ENCODE measurements at regions not wholly inside any gene's neighbourhood (a gene's known extent, or its start where the extent isn't known, plus 50 kb on each side); places are given as distances from the start of the nearest gene placed in this dataset.

DNA sequence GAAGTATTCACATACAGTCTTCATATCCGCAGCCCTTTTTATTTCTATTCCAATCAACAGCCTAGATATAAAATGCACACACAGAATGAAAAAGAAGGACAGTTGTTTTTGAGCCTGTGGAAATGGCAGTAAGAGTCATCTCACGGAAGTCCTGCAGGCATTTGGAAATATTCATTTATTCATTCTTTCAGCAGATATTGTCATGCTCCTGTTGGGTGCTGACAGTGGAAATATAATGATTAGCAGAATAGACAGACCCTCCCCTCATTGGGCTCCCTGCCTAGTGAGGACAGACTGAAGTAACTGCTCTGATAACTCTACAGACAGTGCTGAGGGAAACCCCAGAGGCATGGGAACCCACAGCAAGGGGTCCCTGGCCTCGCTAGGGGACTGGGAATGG is 392.3 kb downstream of the FOXO1 start:
- no peaks in the 10 kb centered on the region for H3K27me3 ChIP-seq (ENCODE audit: control insufficient read depth in 3 of 3, insufficient read depth in 3 of 3, low read depth in 1 of 3, low read length in 3 of 3)
- no peak overlapping the region for H4K91ac ChIP-seq (ENCODE audit: low read depth, low read length, poor library complexity)
- no peak for DNase-seq (ENCODE audit: low spot score)
- H3K18ac ChIP-seq (ENCODE audit: low read length), result no peak overlapping the region
- no peak overlapping the region for H3K9ac ChIP-seq (ENCODE audit: low read depth, low read length, poor library complexity)
- no peak overlapping the region for H3K27ac ChIP-seq (replicated peaks; ENCODE audit: low read length)
- no peaks in the 10 kb centered on the region for H3K36me3 ChIP-seq (replicated peaks in 1 of 2; ENCODE audit: control insufficient read depth in 2 of 2, insufficient read depth in 2 of 2, low read length in 2 of 2)
- no peak overlapping the region for H2BK15ac ChIP-seq (ENCODE audit: low read length)
- WGBS, 2 donors (ENCODE audit: extremely low coverage in 2 of 2, insufficient read length in 2 of 2, insufficient replicate concordance in 1 of 2), result no CpG with 5 or more reads among the region's 3 CpGs
- H4K8ac ChIP-seq (ENCODE audit: low read depth, low read length), result no peak overlapping the region
- no peak overlapping the region for H2AK5ac ChIP-seq (ENCODE audit: low read depth, low read length)
- no peak overlapping the region for H3K4me3 ChIP-seq (ENCODE audit: low read length in 2 of 2)
- H3K9me3 ChIP-seq (replicated peaks in 1 of 2; ENCODE audit: control insufficient read depth in 2 of 2, insufficient read depth in 1 of 2, low read depth in 1 of 2, low read length in 2 of 2), result peaks cover 0 to 3% of the 10 kb centered on the region in 2 donors
- H3K4me1 ChIP-seq (ENCODE audit: control insufficient read depth in 2 of 2, insufficient read depth in 1 of 2, low read depth in 1 of 2, low read length in 2 of 2), result peaks cover 0 to 6% of the 10 kb centered on the region in 2 donors
- no peak overlapping the region for H3K4me2 ChIP-seq (ENCODE audit: insufficient read depth, low read length, poor library complexity, severe bottlenecking)
- no peak overlapping the region for H3K14ac ChIP-seq (ENCODE audit: low read length)
- no peak overlapping the region for H2BK120ac ChIP-seq (ENCODE audit: low read depth, low read length)
- H3K79me1 ChIP-seq (ENCODE audit: low read depth, low read length), result no peaks in the 10 kb centered on the region
- no peak overlapping the region for H3K23ac ChIP-seq (ENCODE audit: low read depth, low read length, poor library complexity)
- H2BK12ac ChIP-seq (ENCODE audit: low read length), result no peak overlapping the region
- H3K4ac ChIP-seq (ENCODE audit: low read length), result no peak overlapping the region
- H2AFZ ChIP-seq (ENCODE audit: low read length), result no peak overlapping the region
- H2BK5ac ChIP-seq (ENCODE audit: low read length), result no peak overlapping the region

DNA sequence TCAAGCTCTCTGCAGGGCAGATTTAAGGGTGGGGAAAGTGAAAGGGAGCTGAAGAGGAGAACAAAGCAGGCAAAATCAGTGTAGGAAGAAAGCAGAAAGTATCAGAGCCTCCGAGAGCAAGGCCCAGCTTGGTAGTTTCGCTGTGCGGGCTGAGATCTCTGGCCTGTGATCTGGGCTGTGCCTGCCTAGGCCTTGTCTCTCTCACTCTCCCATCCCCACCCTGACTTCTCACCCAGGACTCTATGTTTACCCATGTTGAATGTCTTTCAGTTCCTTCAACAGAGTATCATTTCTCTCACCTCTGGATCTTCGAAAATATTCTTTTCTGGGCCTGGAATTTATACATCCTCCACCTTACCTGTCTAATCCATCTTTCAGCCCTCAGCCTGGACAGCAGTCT is 391.3 kb downstream of the FOXO1 start:
- no CpG with 5 or more reads among the region's 4 CpGs for whole genome bisulfite sequencing, 2 donors (ENCODE audit: extremely low coverage in 2 of 2, insufficient read length in 2 of 2, insufficient replicate concordance in 1 of 2)
- Histone ChIP-seq H3K9me3 (replicated peaks in 1 of 2; ENCODE audit: control insufficient read depth in 2 of 2, insufficient read depth in 1 of 2, low read depth in 1 of 2, low read length in 2 of 2) (peaks cover 0 to 3% of the 10 kb centered on the region in 2 donors), H2BK120ac (ENCODE audit: low read depth, low read length) (no peak overlapping the region), H3K4me2 (ENCODE audit: insufficient read depth, low read length, poor library complexity, severe bottlenecking) (no peak overlapping the region), H3K18ac (ENCODE audit: low read length) (no peak overlapping the region), H4K8ac (ENCODE audit: low read depth, low read length) (no peak overlapping the region), H3K27me3 (ENCODE audit: control insufficient read depth in 3 of 3, insufficient read depth in 3 of 3, low read depth in 1 of 3, low read length in 3 of 3) (no peaks in the 10 kb centered on the region), H2AFZ (ENCODE audit: low read length) (no peak overlapping the region), H3K14ac (ENCODE audit: low read length) (no peak overlapping the region), H3K27ac (replicated peaks; ENCODE audit: low read length) (no peak overlapping the region), H3K4ac (ENCODE audit: low read length) (no peak overlapping the region), H3K23ac (ENCODE audit: low read depth, low read length, poor library complexity) (no peak overlapping the region), H3K79me1 (ENCODE audit: low read depth, low read length) (no peaks in the 10 kb centered on the region), H2BK15ac (ENCODE audit: low read length) (no peak overlapping the region), H4K91ac (ENCODE audit: low read depth, low read length, poor library complexity) (no peak overlapping the region), H2BK5ac (ENCODE audit: low read length) (no peak overlapping the region), H3K4me1 (ENCODE audit: control insufficient read depth in 2 of 2, insufficient read depth in 1 of 2, low read depth in 1 of 2, low read length in 2 of 2) (peaks cover 0 to 6% of the 10 kb centered on the region in 2 donors), H3K4me3 (ENCODE audit: low read length in 2 of 2) (no peak overlapping the region), H2BK12ac (ENCODE audit: low read length) (no peak overlapping the region), H3K9ac (ENCODE audit: low read depth, low read length, poor library complexity) (no peak overlapping the region), H2AK5ac (ENCODE audit: low read depth, low read length) (no peak overlapping the region), H3K36me3 (replicated peaks in 1 of 2; ENCODE audit: control insufficient read depth in 2 of 2, insufficient read depth in 2 of 2, low read length in 2 of 2) (no peaks in the 10 kb centered on the region)
- no peak for DNase-seq (ENCODE audit: low spot score)

DNA sequence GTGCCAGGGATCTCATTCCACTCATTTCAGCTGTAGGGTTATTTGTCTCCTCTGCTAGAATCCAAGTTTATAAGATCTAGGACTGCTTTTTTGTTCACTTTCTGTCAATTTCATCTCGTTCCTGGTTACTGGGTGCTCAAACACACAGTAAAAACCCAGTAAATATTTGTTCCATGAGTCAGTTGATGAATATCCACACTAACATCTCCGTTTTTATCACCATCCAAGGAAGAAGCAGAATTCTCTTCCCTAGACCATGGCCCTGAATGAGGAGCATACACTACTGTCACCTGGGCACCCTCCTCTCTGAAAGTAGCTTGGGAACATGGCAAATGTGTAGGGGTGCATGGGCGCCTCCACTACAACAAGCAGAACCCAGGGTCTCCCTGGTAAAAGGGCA is 390.8 kb downstream of the FOXO1 start:
- no peak overlapping the region for H2AK5ac ChIP-seq (ENCODE audit: low read depth, low read length)
- H4K8ac ChIP-seq (ENCODE audit: low read depth, low read length), result no peak overlapping the region
- no peak overlapping the region for H3K4me2 ChIP-seq (ENCODE audit: insufficient read depth, low read length, poor library complexity, severe bottlenecking)
- no peaks in the 10 kb centered on the region for H3K79me1 ChIP-seq (ENCODE audit: low read depth, low read length)
- DNase-seq (ENCODE audit: low spot score), result no peak
- no peak overlapping the region for H2BK5ac ChIP-seq (ENCODE audit: low read length)
- H2BK120ac ChIP-seq (ENCODE audit: low read depth, low read length), result no peak overlapping the region
- H4K91ac ChIP-seq (ENCODE audit: low read depth, low read length, poor library complexity), result no peak overlapping the region
- H3K9ac ChIP-seq (ENCODE audit: low read depth, low read length, poor library complexity), result no peak overlapping the region
- H3K14ac ChIP-seq (ENCODE audit: low read length), result no peak overlapping the region
- no peak overlapping the region for H2BK15ac ChIP-seq (ENCODE audit: low read length)
- no peaks in the 10 kb centered on the region for H3K36me3 ChIP-seq (replicated peaks in 1 of 2; ENCODE audit: control insufficient read depth in 2 of 2, insufficient read depth in 2 of 2, low read length in 2 of 2)
- no peak overlapping the region for H3K4me3 ChIP-seq (ENCODE audit: low read length in 2 of 2)
- no peaks in the 10 kb centered on the region for H3K27me3 ChIP-seq (ENCODE audit: control insufficient read depth in 3 of 3, insufficient read depth in 3 of 3, low read depth in 1 of 3, low read length in 3 of 3)
- H2BK12ac ChIP-seq (ENCODE audit: low read length), result no peak overlapping the region
- no peak overlapping the region for H3K27ac ChIP-seq (replicated peaks; ENCODE audit: low read length)
- H3K23ac ChIP-seq (ENCODE audit: low read depth, low read length, poor library complexity), result no peak overlapping the region
- no CpG with 5 or more reads among the region's 3 CpGs for whole genome bisulfite sequencing, 2 donors (ENCODE audit: extremely low coverage in 2 of 2, insufficient read length in 2 of 2, insufficient replicate concordance in 1 of 2)
- no peak overlapping the region for H3K18ac ChIP-seq (ENCODE audit: low read length)
- H2AFZ ChIP-seq (ENCODE audit: low read length), result no peak overlapping the region
- H3K9me3 ChIP-seq (replicated peaks in 1 of 2; ENCODE audit: control insufficient read depth in 2 of 2, insufficient read depth in 1 of 2, low read depth in 1 of 2, low read length in 2 of 2), result peaks cover 0 to 3% of the 10 kb centered on the region in 2 donors
- no peak overlapping the region for H3K4ac ChIP-seq (ENCODE audit: low read length)
- H3K4me1 ChIP-seq (ENCODE audit: control insufficient read depth in 2 of 2, insufficient read depth in 1 of 2, low read depth in 1 of 2, low read length in 2 of 2), result peaks cover 0 to 6% of the 10 kb centered on the region in 2 donors

GRCh38 chr13:40283666-40284065 is 382.8 kb downstream of the FOXO1 start:
- no peak overlapping the region for H3K18ac ChIP-seq (ENCODE audit: low read length)
- no peak overlapping the region for H3K4me2 ChIP-seq (ENCODE audit: insufficient read depth, low read length, poor library complexity, severe bottlenecking)
- no peaks in the 10 kb centered on the region for H3K36me3 ChIP-seq (replicated peaks in 1 of 2; ENCODE audit: control insufficient read depth in 2 of 2, insufficient read depth in 2 of 2, low read length in 2 of 2)
- no peak overlapping the region for H3K23ac ChIP-seq (ENCODE audit: low read depth, low read length, poor library complexity)
- H3K79me1 ChIP-seq (ENCODE audit: low read depth, low read length), result no peaks in the 10 kb centered on the region
- no peak overlapping the region for H2BK15ac ChIP-seq (ENCODE audit: low read length)
- H3K27me3 ChIP-seq (ENCODE audit: control insufficient read depth in 3 of 3, insufficient read depth in 3 of 3, low read depth in 1 of 3, low read length in 3 of 3), result no peaks in the 10 kb centered on the region
- H3K4me1 ChIP-seq (ENCODE audit: control insufficient read depth in 2 of 2, insufficient read depth in 1 of 2, low read depth in 1 of 2, low read length in 2 of 2), result peaks cover 0 to 2% of the 10 kb centered on the region in 2 donors
- no peak overlapping the region for H3K14ac ChIP-seq (ENCODE audit: low read length)
- no peak overlapping the region for H4K91ac ChIP-seq (ENCODE audit: low read depth, low read length, poor library complexity)
- no peak overlapping the region for H2AFZ ChIP-seq (ENCODE audit: low read length)
- no peak overlapping the region for H2BK5ac ChIP-seq (ENCODE audit: low read length)
- WGBS, 2 donors (ENCODE audit: extremely low coverage in 2 of 2, insufficient read length in 2 of 2, insufficient replicate concordance in 1 of 2), result no CpG with 5 or more reads among the region's 3 CpGs
- no peak overlapping the region for H3K27ac ChIP-seq (replicated peaks; ENCODE audit: low read length)
- H3K9ac ChIP-seq (ENCODE audit: low read depth, low read length, poor library complexity), result no peak overlapping the region
- DNase-seq (ENCODE audit: low spot score), result no peak
- no peaks in the 10 kb centered on the region for H3K9me3 ChIP-seq (replicated peaks in 1 of 2; ENCODE audit: control insufficient read depth in 2 of 2, insufficient read depth in 1 of 2, low read depth in 1 of 2, low read length in 2 of 2)
- no peak overlapping the region for H2AK5ac ChIP-seq (ENCODE audit: low read depth, low read length)
- no peak overlapping the region for H2BK12ac ChIP-seq (ENCODE audit: low read length)
- no peak overlapping the region for H2BK120ac ChIP-seq (ENCODE audit: low read depth, low read length)
- H3K4ac ChIP-seq (ENCODE audit: low read length), result no peak overlapping the region
- H3K4me3 ChIP-seq (ENCODE audit: low read length in 2 of 2), result no peak overlapping the region
- no peak overlapping the region for H4K8ac ChIP-seq (ENCODE audit: low read depth, low read length)

Data from neuronal stem cell (in vitro differentiated cells).